Mucosa of descending colon (tissue), 3 donors: ENCODE measurements at regions not wholly inside any gene's neighbourhood (a gene's known extent, or its start where the extent isn't known, plus 50 kb on each side); places are given as distances from the start of the nearest gene placed in this dataset.

ENCODE experiments used
- ATAC-seq: fragments of 200-7000 bp; cut with Tn5 transposase; one replicate; pipeline ENCODE4 v1.9.1; 2020; ENCODE audit warnings: mild to moderate bottlenecking, moderate library complexity
- DNase-seq, 3 donors: peaks; one replicate each; pipeline ENCODE4 v3.0.0-alpha.2; 2020
- H3K36me3 ChIP-seq: fragments of 200-600 bp; one replicate; pipeline ENCODE4 v1.8.0; 2021; ENCODE audit warnings: low read depth, mild to moderate bottlenecking
- H3K4me1 ChIP-seq: fragments of 200-600 bp; one replicate; pipeline ENCODE4 v1.8.0; 2021; ENCODE audit warnings: low read depth, mild to moderate bottlenecking
- H3K4me3 ChIP-seq: fragments of 200-600 bp; one replicate; pipeline ENCODE4 v1.8.0; 2021; ENCODE audit warnings: mild to moderate bottlenecking
- H3K9me3 ChIP-seq: fragments of 200-600 bp; one replicate; pipeline ENCODE4 v1.8.0; 2021; ENCODE audit warnings: mild to moderate bottlenecking
- intact Hi-C, 2 donors: fragments of 100-400 bp; cut with DNase I in 1 of 2; cut with micrococcal nuclease in 1 of 2; formaldehyde crosslinking; loops; one replicate each; pipeline versions ENCODE4 v1.11.0 to v1.11.1; 2022; cut with DNase I, micrococcal nuclease
- TF ChIP-seq, protein P1 (sequence below): fragments of 200-600 bp; IDR thresholded peaks from one replicate; pipeline ENCODE4 v1.8.0; 2022; ENCODE audit warnings: antibody characterized with exemption, mild to moderate bottlenecking
- donor health status: DM: no; HTN: no; CAD: no; lungs with moderate emphysema.
- donor health status: DM: no; HTN: no; CAD: no.
- donor health status: DM: no; HTN: yes; CAD: no.

- Histone ChIP-seq H3K9me3 (no peaks in the 10 kb centered on the region), H3K36me3 (no peaks in the 10 kb centered on the region), H3K4me3 (no peak overlapping the region), H3K4me1 (no peaks in the 10 kb centered on the region)
- intact Hi-C loops = no loop called here
- ATAC-seq = no peak
- TF ChIP-seq, protein P1, sequence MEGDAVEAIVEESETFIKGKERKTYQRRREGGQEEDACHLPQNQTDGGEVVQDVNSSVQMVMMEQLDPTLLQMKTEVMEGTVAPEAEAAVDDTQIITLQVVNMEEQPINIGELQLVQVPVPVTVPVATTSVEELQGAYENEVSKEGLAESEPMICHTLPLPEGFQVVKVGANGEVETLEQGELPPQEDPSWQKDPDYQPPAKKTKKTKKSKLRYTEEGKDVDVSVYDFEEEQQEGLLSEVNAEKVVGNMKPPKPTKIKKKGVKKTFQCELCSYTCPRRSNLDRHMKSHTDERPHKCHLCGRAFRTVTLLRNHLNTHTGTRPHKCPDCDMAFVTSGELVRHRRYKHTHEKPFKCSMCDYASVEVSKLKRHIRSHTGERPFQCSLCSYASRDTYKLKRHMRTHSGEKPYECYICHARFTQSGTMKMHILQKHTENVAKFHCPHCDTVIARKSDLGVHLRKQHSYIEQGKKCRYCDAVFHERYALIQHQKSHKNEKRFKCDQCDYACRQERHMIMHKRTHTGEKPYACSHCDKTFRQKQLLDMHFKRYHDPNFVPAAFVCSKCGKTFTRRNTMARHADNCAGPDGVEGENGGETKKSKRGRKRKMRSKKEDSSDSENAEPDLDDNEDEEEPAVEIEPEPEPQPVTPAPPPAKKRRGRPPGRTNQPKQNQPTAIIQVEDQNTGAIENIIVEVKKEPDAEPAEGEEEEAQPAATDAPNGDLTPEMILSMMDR = no peak
- no peak for DNase-seq
Measured at GRCh38 chr7:152984421-152984820, 224.9 kb downstream of the ACTR3B start.

- no peaks in the 10 kb centered on the region for H3K9me3 ChIP-seq
- H3K4me3 ChIP-seq = no peak overlapping the region
- no peaks in the 10 kb centered on the region for H3K4me1 ChIP-seq
- no peak for DNase-seq
- intact Hi-C loops = no loop called here
- ATAC-seq = no peak
- H3K36me3 ChIP-seq = no peaks in the 10 kb centered on the region
- TF ChIP-seq, protein P1 = no peak
Measured at GRCh38 chr7:152986376-152986775, 226.8 kb downstream of the ACTR3B start.

DNA sequence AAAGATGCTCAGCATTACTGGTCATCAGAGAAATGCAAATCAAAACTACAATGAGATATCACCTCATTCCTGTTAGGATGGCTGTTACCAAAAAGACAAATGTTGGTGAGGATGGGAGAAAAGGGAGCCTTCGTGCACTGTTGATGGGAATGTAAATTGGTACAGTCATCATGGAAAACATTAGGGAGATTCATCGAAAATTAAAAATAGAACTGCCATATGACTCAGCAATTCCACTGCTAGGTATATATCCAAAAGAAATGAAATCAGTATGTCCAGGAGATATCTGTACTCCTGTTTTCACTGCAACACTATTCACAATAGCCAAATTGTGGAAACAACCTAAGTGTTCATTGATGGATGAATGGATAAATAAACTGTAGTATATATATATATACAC, 228.1 kb downstream of the ACTR3B start:
- intact Hi-C loops = no loop called here
- Histone ChIP-seq H3K4me1 (no peaks in the 10 kb centered on the region), H3K36me3 (no peaks in the 10 kb centered on the region), H3K4me3 (no peak overlapping the region), H3K9me3 (no peaks in the 10 kb centered on the region)
- ATAC-seq = no peak
- TF ChIP-seq, protein P1 = no peak
- no peak for DNase-seq

- Histone ChIP-seq H3K9me3 (no peaks in the 10 kb centered on the region), H3K4me3 (no peak overlapping the region), H3K36me3 (no peaks in the 10 kb centered on the region), H3K4me1 (no peaks in the 10 kb centered on the region)
- DNase-seq (no peak), ATAC-seq (no peak)
- TF ChIP-seq, protein P1 = no peak
- intact Hi-C loops = no loop called here
Measured at GRCh38 chr7:152989889-152990380, 230.4 kb downstream of the ACTR3B start.

DNA sequence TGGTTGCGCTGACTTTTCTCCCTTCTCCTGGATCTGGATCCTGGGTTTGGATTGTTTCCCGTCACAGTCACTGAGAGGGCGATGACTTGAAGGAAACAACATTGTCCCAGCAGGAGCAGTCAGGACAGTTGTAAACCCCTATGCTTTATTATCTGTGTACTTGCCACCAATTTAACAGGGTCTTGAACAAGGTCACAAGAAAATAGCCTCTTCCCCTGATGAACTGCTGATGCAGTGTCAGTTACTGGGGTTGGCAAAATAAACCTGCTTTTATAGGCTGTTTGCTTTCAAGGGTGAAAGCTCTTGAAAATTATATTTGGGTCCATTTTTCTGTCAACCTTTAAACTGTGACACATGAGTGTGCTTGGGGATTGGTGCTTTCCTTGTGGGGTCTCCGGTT, 238.9 kb downstream of the ACTR3B start:
- no peak for ATAC-seq
- intact Hi-C loops = no loop called here

More for the DNA sequence above, 238.9 kb downstream of the ACTR3B start:
- TF ChIP-seq, protein P1 = no peak
- Histone ChIP-seq H3K4me3 (no peak overlapping the region), H3K9me3 (peaks cover 6% of the 10 kb centered on the region), H3K36me3 (no peaks in the 10 kb centered on the region), H3K4me1 (no peaks in the 10 kb centered on the region)
- no peak for DNase-seq
